DMS153 treated with DMSO at 0.1 percent for 48 hours (cell line): ENCODE measurements at regions not wholly inside any gene's neighbourhood (a gene's known extent, or its start where the extent isn't known, plus 50 kb on each side); places are given as distances from the start of the nearest gene placed in this dataset.

ENCODE experiments used
- DNase-seq: peaks from one replicate; lab custom pipeline; 2025; ENCODE audit not compliant: unreplicated experiment; lab: John Stamatoyannopoulos, UW

GRCh38 chr2:11920993-11921583 lies 174.7 kb downstream of the LPIN1 start:
- DNase-seq, result no peak

GRCh38 chr2:11922294-11922693 lies 175.9 kb downstream of the LPIN1 start:
- no peak for DNase-seq

GRCh38 chr2:11923935-11924334 lies 177.5 kb downstream of the LPIN1 start:
- DNase-seq, result no peak

GRCh38 chr2:11925295-11926066 lies 179.0 kb downstream of the LPIN1 start:
- DNase-seq, result no peak

- peak; percentile 25 for DNase-seq
Measured at GRCh38 chr2:11930211-11930761, 183.9 kb downstream of the LPIN1 start.

GRCh38 chr2:11932048-11932512 lies 185.6 kb downstream of the LPIN1 start:
- no peak for DNase-seq

GRCh38 chr2:11932962-11933361 lies 186.5 kb downstream of the LPIN1 start:
- no peak for DNase-seq

- DNase-seq, result no peak
Measured at GRCh38 chr2:11933854-11934253, 187.4 kb downstream of the LPIN1 start.

GRCh38 chr2:11936761-11937160 lies 190.3 kb downstream of the LPIN1 start:
- DNase-seq, result no peak

- DNase-seq, result no peak
Measured at GRCh38 chr2:11938196-11938595, 191.8 kb downstream of the LPIN1 start.

GRCh38 chr2:11939523-11939922 lies 193.1 kb downstream of the LPIN1 start:
- no peak for DNase-seq

GRCh38 chr2:11940121-11940743 lies 193.8 kb downstream of the LPIN1 start:
- no peak for DNase-seq

- no peak for DNase-seq
Measured at GRCh38 chr2:11940799-11941198, 194.4 kb downstream of the LPIN1 start.

GRCh38 chr2:11941201-11942177 lies 195.1 kb downstream of the LPIN1 start:
- no peak for DNase-seq

- no peak for DNase-seq
Measured at GRCh38 chr2:11942178-11942569, 195.7 kb downstream of the LPIN1 start.

GRCh38 chr2:11944311-11944710 lies 197.9 kb downstream of the LPIN1 start:
- DNase-seq, result no peak

GRCh38 chr2:11945139-11946126 lies 199.0 kb downstream of the LPIN1 start:
- no peak for DNase-seq

GRCh38 chr2:11947956-11948355 lies 201.5 kb downstream of the LPIN1 start:
- DNase-seq, result no peak

GRCh38 chr2:11949732-11950523 lies 203.5 kb downstream of the LPIN1 start:
- no peak for DNase-seq
